HepG2 (cell line): ENCODE measurements at regions not wholly inside any gene's neighbourhood (a gene's known extent, or its start where the extent isn't known, plus 50 kb on each side); places are given as distances from the start of the nearest gene placed in this dataset.

Source experiments
- ATAC-seq: fragments of 200-7000 bp; cut with Tn5 transposase; 3 replicates; pipeline ENCODE4 v1.9.1; 2020; ENCODE audit warnings: mild to moderate bottlenecking, moderate library complexity
- BruUV-seq: library from RNA; stranded (reverse); fragments of 400-500 nt; replicated peaks from 2 replicates; lab custom pipeline; 2021; lab: Mats Ljungman, UMichigan
- CTCF ChIA-PET: fragments of 300-600 bp; formaldehyde crosslinking; extraction: SDS; loops from one replicate; lab custom pipeline; 2021; ENCODE audit warnings: low total read pairs, inconsistent platforms, low intra/inter-chr PET ratio; lab: Yijun Ruan, JAX
- POLR2A ChIA-PET: fragments of 350-600 bp; sonication (Branson Sonifier 250); formaldehyde crosslinking; loops from one replicate; lab custom pipeline; 2020; ENCODE audit warnings: antibody characterized with exemption, inconsistent platforms; lab: Yijun Ruan, JAX
- DNase-seq: peaks from one replicate; pipeline ENCODE4 v3.0.0-alpha.2; 2015; ENCODE audit warnings: low spot score
- FAIRE-seq: peaks from 3 replicates; lab custom pipeline; 2011; peaks lifted over from hg19 to GRCh38; lab: Jason Lieb, UNC
- H2AFZ ChIP-seq: one replicate; pipeline ENCODE4 v1.6.1; 2011; ENCODE audit warnings: low read length, inconsistent platforms
- H3K27ac ChIP-seq: fragments of 300-600 bp; 3 replicates; pipeline ENCODE4 v1.8.0; 2011; ENCODE audit warnings: mixed run types, mild to moderate bottlenecking, mixed read lengths, low read length, inconsistent platforms; ENCODE audit not compliant: insufficient read depth; ENCODE audit errors: extremely low read length
- H3K27me3 ChIP-seq, 2 experiments: fragments of 200-600 bp in 1 of 2; 2 replicates in 1 of 2; 3 replicates in 1 of 2; pipeline versions ENCODE4 v1.6.0 to v1.8.0; 2011; ENCODE audit warnings: low read length in 2 of 2, mild to moderate bottlenecking in 2 of 2, moderate library complexity in 2 of 2, inconsistent platforms in 1 of 2; ENCODE audit not compliant: insufficient read depth in 2 of 2, control insufficient read depth in 1 of 2
- H3K36me3 ChIP-seq, 2 experiments: fragments of 200-600 bp in 1 of 2; replicated peaks in 1 of 2; 2 replicates in 1 of 2; 3 replicates in 1 of 2; pipeline versions ENCODE4 v1.5.1 to v1.8.0; 2011; ENCODE audit warnings: low read length in 2 of 2, inconsistent platforms in 1 of 2; ENCODE audit not compliant: insufficient read depth in 2 of 2, control insufficient read depth in 1 of 2
- H3K4me1 ChIP-seq: 2 replicates; pipeline ENCODE4 v1.5.1; 2012; ENCODE audit warnings: low read length, inconsistent platforms; ENCODE audit not compliant: insufficient read depth
- H3K4me2 ChIP-seq: 2 replicates; pipeline ENCODE4 v1.6.0; 2011; ENCODE audit warnings: low read depth, low read length, inconsistent platforms
- H3K4me3 ChIP-seq, 3 experiments: fragments of 200-600 bp in 1 of 3; sonication (generic), shearing (Covaris generic) in 1 of 3; replicated peaks in 1 of 3; 2 replicates each; pipeline ENCODE4 v1.5.1; 2011 to 2016; ENCODE audit warnings: low read length in 3 of 3, inconsistent platforms in 2 of 3, low read depth in 2 of 3, mild to moderate bottlenecking in 2 of 3, control low read depth in 1 of 3, mixed read lengths in 1 of 3; ENCODE audit not compliant: insufficient read depth in 1 of 3
- H3K79me2 ChIP-seq: one replicate; pipeline ENCODE4 v1.6.1; 2011; ENCODE audit warnings: low read length, inconsistent platforms; ENCODE audit not compliant: insufficient read depth
- H3K9ac ChIP-seq: 2 replicates; pipeline ENCODE4 v1.6.0; 2011; ENCODE audit warnings: mild to moderate bottlenecking, low read depth, low read length, inconsistent platforms; ENCODE audit not compliant: insufficient read depth
- H3K9me3 ChIP-seq: 2 replicates; pipeline ENCODE4 v1.5.1; 2012; ENCODE audit warnings: mild to moderate bottlenecking, low read length
- H4K20me1 ChIP-seq: 2 replicates; pipeline ENCODE4 v1.6.0; 2011; ENCODE audit warnings: inconsistent platforms, mild to moderate bottlenecking, low read length, moderate library complexity; ENCODE audit not compliant: insufficient read depth
- EP300 ChIP-seq, 3 experiments: sonication (generic) in 1 of 3; formaldehyde crosslinking in 1 of 3; IDR thresholded peaks; 2 replicates each; pipeline versions ENCODE4 v1.5.1 to v1.6.1; 2011 to 2020; ENCODE audit warnings: low read depth in 2 of 3, low read length in 2 of 3, borderline replicate concordance in 1 of 3, improper control_type of control experiment in 1 of 3, mild to moderate bottlenecking in 1 of 3, missing genetic modification reagents in 1 of 3, moderate library complexity in 1 of 3
- GMEB2 ChIP-seq: IDR thresholded peaks from 2 replicates; pipeline ENCODE4 v1.6.1; 2016; ENCODE audit warnings: missing biosample characterization, missing genetic modification reagents, low read depth
- IRF9 ChIP-seq: sonication (generic); formaldehyde crosslinking; IDR thresholded peaks from 2 replicates; pipeline ENCODE4 v1.8.0; 2022; ENCODE audit warnings: missing genetic modification reagents, mild to moderate bottlenecking, borderline replicate concordance
- SP2 ChIP-seq: sonication (generic); formaldehyde crosslinking; IDR thresholded peaks from 2 replicates; pipeline ENCODE4 v1.5.1; 2020; ENCODE audit warnings: mild to moderate bottlenecking, missing genetic modification reagents
- ZNF121 ChIP-seq: sonication (generic); formaldehyde crosslinking; IDR thresholded peaks from 2 replicates; pipeline ENCODE4 v1.5.0; 2020; ENCODE audit warnings: mild to moderate bottlenecking, missing genetic modification reagents
- ZNF17 ChIP-seq: sonication (generic); formaldehyde crosslinking; IDR thresholded peaks from 2 replicates; pipeline ENCODE4 v1.5.0; 2020; ENCODE audit warnings: mild to moderate bottlenecking, missing genetic modification reagents
- ZNF597 ChIP-seq: sonication (generic); formaldehyde crosslinking; IDR thresholded peaks from 2 replicates; pipeline ENCODE4 v1.5.0; 2020; ENCODE audit warnings: missing genetic modification reagents
- WGBS: methylation state at CpG from one replicate; pipeline ENCODE4 v1.1.6; 2017; ENCODE audit warnings: low lambda C conversion rate; 5-methylcytosine and 5-hydroxymethylcytosine counted together
- in situ Hi-C: cut with HindIII; loops from 2 replicates; pipeline ENCODE4 v1.10.0; 2017; ENCODE audit warnings: low pct_unique_long_range_greater_than_20kb; ENCODE audit not compliant: extremely low pct_ligation_motif_present
- intact Hi-C: fragments of 100-400 bp; cut with micrococcal nuclease; formaldehyde crosslinking; loops from one replicate; pipeline ENCODE4 v1.10.0; 2022; ENCODE audit not compliant: unreplicated experiment

- Histone ChIP-seq H3K36me3 (no peaks in the 10 kb centered on the region), H3K79me2 (no peaks in the 10 kb centered on the region), H3K9me3 (no peaks in the 10 kb centered on the region), H3K9ac (no peak overlapping the region), H3K4me2 (no peak overlapping the region), H2AFZ (no peak overlapping the region), H4K20me1 (no peaks in the 10 kb centered on the region; the same call in 1 of the 2 replicates), H3K4me3 (no peak overlapping the region), H3K27me3 (peaks cover 9 to 31% of the 10 kb centered on the region in 2 experiments; a peak in 4 of 5 replicates), H3K4me1 (no peaks in the 10 kb centered on the region), H3K27ac (no peak overlapping the region)
- DNase-seq (no peak), ATAC-seq (no peak), FAIRE-seq (no peak)
- BruUV-seq, result no TSS peak
- ChIA-PET CTCF (no interaction called here), POLR2A (no interaction called here)
- intact Hi-C loops (no loop called here), in situ Hi-C loops (no loop called here)
- WGBS, result 29% methylated on average over 9 of the region's 9 CpGs
- TF ChIP-seq ZNF17 (CRISPR knock-in tag) (no peak), IRF9 (CRISPR knock-in tag) (no peak), GMEB2 (CRISPR knock-in tag) (no peak), ZNF121 (CRISPR knock-in tag) (no peak), ZNF597 (CRISPR knock-in tag) (no peak), EP300 (IDR thresholded peaks at IDR 0.05; ENCODE audit: low read depth in 2 of 2, low read length in 2 of 2) (no peak), EP300 (CRISPR knock-in tag; IDR thresholded peaks at IDR 0.05; ENCODE audit: borderline replicate concordance) (no peak), SP2 (CRISPR knock-in tag) (no peak)
Observed at GRCh38 chr20:58024241-58024721, 204.2 kb downstream of the ANKRD60 start.
